Natural killer cell (primary cell): ENCODE measurements at regions not wholly inside any gene's neighbourhood (a gene's known extent, or its start where the extent isn't known, plus 50 kb on each side); places are given as distances from the start of the nearest gene placed in this dataset.

Experiments used
- ATAC-seq, 3 donors: fragments of 150-1000 bp in 2 of 3; fragments of 200-7000 bp in 1 of 3; cut with Tn5 transposase; 1 replicate in 1 of 3; 2 replicates in 2 of 3; pipeline ENCODE4 v1.10.0; 2021; ENCODE audit warnings: mild to moderate bottlenecking in 2 of 3, moderate library complexity in 2 of 3
- DNase-seq, 2 donors: peaks; one replicate each; pipeline versions ENCODE4 v3.0.0 to v3.0.0-alpha.2; 2013 to 2021; ENCODE audit warnings: mixed read lengths in 1 of 2
- H3K27ac ChIP-seq: one replicate; pipeline ENCODE4 v1.5.1; 2013; ENCODE audit warnings: mild to moderate bottlenecking, low read length
- H3K27me3 ChIP-seq: one replicate; pipeline ENCODE4 v1.6.1; 2013; ENCODE audit warnings: low read length; ENCODE audit not compliant: control insufficient read depth, insufficient read depth
- H3K36me3 ChIP-seq: one replicate; pipeline ENCODE4 v1.6.1; 2013; ENCODE audit warnings: low read length; ENCODE audit not compliant: control insufficient read depth, insufficient read depth
- H3K4me1 ChIP-seq: one replicate; pipeline ENCODE4 v1.6.1; 2013; ENCODE audit warnings: low read length; ENCODE audit not compliant: control insufficient read depth, insufficient read depth
- H3K4me3 ChIP-seq: one replicate; pipeline ENCODE4 v1.5.1; 2013; ENCODE audit warnings: low read length
- H3K9me3 ChIP-seq: one replicate; pipeline ENCODE4 v1.6.1; 2013; ENCODE audit warnings: low read length; ENCODE audit not compliant: control insufficient read depth, insufficient read depth
- H3K27ac Mint-ChIP-seq, 2 donors: one replicate each; pipeline ENCODE4 v1.8.0; 2022; ENCODE audit warnings: mild to moderate bottlenecking in 2 of 2, mixed read lengths in 2 of 2, moderate library complexity in 1 of 2
- H3K27me3 Mint-ChIP-seq, 2 donors: one replicate each; pipeline ENCODE4 v1.8.0; 2022; ENCODE audit warnings: low read depth in 2 of 2, mixed read lengths in 2 of 2
- H3K36me3 Mint-ChIP-seq: one replicate; pipeline ENCODE4 v1.8.0; 2022; ENCODE audit warnings: mixed read lengths
- H3K4me1 Mint-ChIP-seq, 2 donors: one replicate each; pipeline ENCODE4 v1.8.0; 2022; ENCODE audit warnings: mixed read lengths in 2 of 2
- H3K4me3 Mint-ChIP-seq: one replicate; pipeline ENCODE4 v1.8.0; 2022; ENCODE audit warnings: mild to moderate bottlenecking, moderate library complexity, mixed read lengths
- H3K9me3 Mint-ChIP-seq, 2 donors: one replicate each; pipeline ENCODE4 v1.8.0; 2022; ENCODE audit warnings: mixed read lengths in 2 of 2
- WGBS: methylation state at CpG from one replicate; pipeline ENCODE4 v1.1.7; 2013; ENCODE audit warnings: missing lambda C conversion rate; ENCODE audit not compliant: insufficient coverage; 5-methylcytosine and 5-hydroxymethylcytosine counted together
- intact Hi-C: fragments of 100-400 bp; cut with micrococcal nuclease; formaldehyde crosslinking; loops from one replicate; pipeline ENCODE4 v1.14.2; 2022
- TF ChIP-seq, protein P1 (sequence below): fragments of 200-600 bp; IDR thresholded peaks from one replicate; pipeline ENCODE4 v1.8.0; 2022; ENCODE audit warnings: antibody characterized with exemption

DNA sequence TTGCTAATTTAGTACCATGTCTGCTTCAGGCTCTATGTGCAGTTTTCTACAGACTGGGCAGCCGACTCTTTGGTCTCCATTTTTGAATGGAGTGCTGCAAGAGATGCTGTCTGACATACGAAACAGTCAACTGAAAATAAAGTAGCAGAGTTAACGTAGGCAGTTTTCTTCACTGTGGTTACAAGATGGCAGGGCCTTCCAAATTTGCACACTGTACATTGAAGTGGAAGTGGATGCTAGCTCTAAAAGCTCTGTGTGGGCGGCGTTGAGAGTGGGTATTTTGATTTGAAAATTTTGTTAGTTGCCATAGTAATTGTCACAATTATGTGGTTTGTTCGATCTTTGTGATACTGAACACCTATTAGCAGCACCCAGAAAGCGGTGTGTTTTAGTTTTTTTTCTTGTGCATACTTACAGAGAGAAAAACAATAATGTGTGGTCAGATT lies 154.9 kb upstream of the ATP2B1 start:
- H3K27ac Mint-ChIP-seq, result peak overlapping the region; percentile 94 to 96
- Histone ChIP-seq H3K4me3 (peak overlapping the region; percentile 34), H3K4me1 (peaks cover 16% of the 10 kb centered on the region), H3K27ac (peak overlapping the region; percentile 97), H3K9me3 (no peaks in the 10 kb centered on the region), H3K36me3 (no peaks in the 10 kb centered on the region), H3K27me3 (no peaks in the 10 kb centered on the region)
- intact Hi-C loops, result loop anchor here (1.0 to 2.0 kb wide), 3 partner anchors 17 to 101 kb away; no protein-coding TSS in a partner anchor
- no peaks in the 10 kb centered on the region for H3K36me3 Mint-ChIP-seq
- H3K4me1 Mint-ChIP-seq, result peaks cover 30 to 38% of the 10 kb centered on the region in 2 donors
- H3K27me3 Mint-ChIP-seq, result no peaks in the 10 kb centered on the region
- ATAC-seq (peak; percentile 81 to 85 (median 83)), DNase-seq (peak; percentile 24 to 90)
- peak overlapping the region; percentile 86 for H3K4me3 Mint-ChIP-seq
- H3K9me3 Mint-ChIP-seq, result no peaks in the 10 kb centered on the region
- 18% methylated on average over 7 of the region's 7 CpGs for WGBS
- TF ChIP-seq, protein P1, sequence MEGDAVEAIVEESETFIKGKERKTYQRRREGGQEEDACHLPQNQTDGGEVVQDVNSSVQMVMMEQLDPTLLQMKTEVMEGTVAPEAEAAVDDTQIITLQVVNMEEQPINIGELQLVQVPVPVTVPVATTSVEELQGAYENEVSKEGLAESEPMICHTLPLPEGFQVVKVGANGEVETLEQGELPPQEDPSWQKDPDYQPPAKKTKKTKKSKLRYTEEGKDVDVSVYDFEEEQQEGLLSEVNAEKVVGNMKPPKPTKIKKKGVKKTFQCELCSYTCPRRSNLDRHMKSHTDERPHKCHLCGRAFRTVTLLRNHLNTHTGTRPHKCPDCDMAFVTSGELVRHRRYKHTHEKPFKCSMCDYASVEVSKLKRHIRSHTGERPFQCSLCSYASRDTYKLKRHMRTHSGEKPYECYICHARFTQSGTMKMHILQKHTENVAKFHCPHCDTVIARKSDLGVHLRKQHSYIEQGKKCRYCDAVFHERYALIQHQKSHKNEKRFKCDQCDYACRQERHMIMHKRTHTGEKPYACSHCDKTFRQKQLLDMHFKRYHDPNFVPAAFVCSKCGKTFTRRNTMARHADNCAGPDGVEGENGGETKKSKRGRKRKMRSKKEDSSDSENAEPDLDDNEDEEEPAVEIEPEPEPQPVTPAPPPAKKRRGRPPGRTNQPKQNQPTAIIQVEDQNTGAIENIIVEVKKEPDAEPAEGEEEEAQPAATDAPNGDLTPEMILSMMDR, result no peak

DNA sequence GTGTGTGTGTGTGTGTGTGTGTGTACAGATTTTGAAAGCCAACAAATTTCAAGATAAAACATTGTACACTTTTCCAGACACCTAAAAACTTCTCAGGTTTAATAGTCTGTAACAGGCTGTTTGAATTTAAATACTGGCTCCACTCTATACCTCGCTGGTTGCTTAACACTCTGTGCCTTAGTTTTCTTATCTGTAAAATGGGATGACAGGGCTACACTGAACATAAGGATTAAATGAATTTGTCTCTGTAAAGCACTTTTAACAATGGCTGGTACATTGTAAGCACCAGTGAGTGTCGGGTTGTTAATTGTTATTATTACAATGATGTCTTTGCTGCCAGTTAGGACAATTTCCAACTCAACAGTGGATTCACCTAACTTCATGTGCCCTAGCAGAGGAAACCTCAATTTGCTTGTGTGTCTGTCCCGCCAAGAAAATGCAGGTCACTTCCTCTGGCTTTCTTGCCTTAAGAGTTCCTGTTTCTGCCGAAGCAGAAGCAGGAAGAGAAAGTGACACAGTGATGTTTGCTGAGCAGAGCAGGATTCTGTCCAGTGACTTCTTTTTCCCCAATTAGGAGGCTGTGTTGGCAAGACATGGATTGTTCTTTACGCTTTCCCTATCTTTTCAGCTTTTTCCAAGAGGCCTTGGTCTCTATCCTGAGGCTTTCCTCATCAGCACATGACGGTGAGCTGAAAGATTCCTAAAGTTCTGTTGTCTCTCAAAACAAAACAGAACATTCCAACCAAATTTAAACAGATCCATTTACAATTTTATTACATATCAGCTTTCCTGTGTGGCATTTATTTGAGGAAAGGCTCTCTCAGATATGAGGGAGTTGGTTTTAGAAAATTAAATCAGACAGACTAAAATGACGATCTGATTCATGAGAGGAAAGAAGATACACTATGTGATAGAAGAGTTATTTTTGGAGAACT lies 154.1 kb upstream of the ATP2B1 start:
- H3K36me3 ChIP-seq, result no peaks in the 10 kb centered on the region
- H3K27ac Mint-ChIP-seq, result peak overlapping the region; percentile 94 to 96
- no peaks in the 10 kb centered on the region for H3K27me3 Mint-ChIP-seq
- no peaks in the 10 kb centered on the region for H3K27me3 ChIP-seq
- H3K4me3 Mint-ChIP-seq, result peak overlapping the region; percentile 86
- TF ChIP-seq, protein P1, result no peak
- H3K36me3 Mint-ChIP-seq, result no peaks in the 10 kb centered on the region
- peaks cover 16% of the 10 kb centered on the region for H3K4me1 ChIP-seq
- peaks cover 30 to 42% of the 10 kb centered on the region in 2 donors for H3K4me1 Mint-ChIP-seq
- peak; percentile 52 to 79 (median 54) for ATAC-seq
- whole genome bisulfite sequencing, result 26% methylated on average over 7 of the region's 7 CpGs
- no peaks in the 10 kb centered on the region for H3K9me3 ChIP-seq
- H3K9me3 Mint-ChIP-seq, result no peaks in the 10 kb centered on the region
- intact Hi-C loops, result loop anchor here (1.0 to 2.0 kb wide), 3 partner anchors 18 to 100 kb away; no protein-coding TSS in a partner anchor
- peak overlapping the region; percentile 34 for H3K4me3 ChIP-seq
- peak overlapping the region; percentile 97 for H3K27ac ChIP-seq
- peak; percentile 23 to 81 for DNase-seq

DNA sequence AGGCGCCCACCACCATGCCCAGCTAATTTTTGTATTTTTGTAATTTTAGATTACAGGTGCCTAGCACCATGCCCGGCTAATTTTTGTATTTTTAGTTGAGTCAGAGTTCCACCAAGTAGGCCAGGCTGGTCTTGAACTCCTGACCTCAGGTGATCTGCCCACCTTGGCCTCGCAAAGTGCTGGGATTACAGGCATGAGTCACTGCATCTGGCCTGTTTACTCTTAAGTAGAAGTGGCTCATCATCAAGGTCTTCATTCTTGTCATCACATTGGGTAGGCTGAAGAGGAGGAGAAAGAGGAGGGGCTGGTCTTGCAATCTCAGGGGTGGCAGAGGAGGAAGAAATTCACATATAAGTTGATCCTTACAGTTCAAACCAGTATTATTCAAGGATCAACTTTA lies 152.4 kb upstream of the ATP2B1 start:
- no peak for DNase-seq
- Mint-ChIP-seq H3K4me1 (peaks cover 35 to 48% of the 10 kb centered on the region in 2 donors), H3K36me3 (no peaks in the 10 kb centered on the region), H3K4me3 (no peak overlapping the region), H3K9me3 (no peaks in the 10 kb centered on the region), H3K27ac (peak overlapping the region; percentile 23 to 54), H3K27me3 (no peaks in the 10 kb centered on the region)
- no peak for ATAC-seq
- Histone ChIP-seq H3K27ac (no peak overlapping the region), H3K4me1 (peaks cover 19% of the 10 kb centered on the region), H3K27me3 (no peaks in the 10 kb centered on the region), H3K36me3 (no peaks in the 10 kb centered on the region), H3K9me3 (no peaks in the 10 kb centered on the region), H3K4me3 (no peak overlapping the region)
- WGBS, result 94% methylated on average over 3 of the region's 3 CpGs
- intact Hi-C loops, result no loop called here
- TF ChIP-seq, protein P1, result no peak
